ENCODE measurements at regions not wholly inside any gene's neighbourhood (a gene's known extent, or its start where the extent isn't known, plus 50 kb on each side); places are given as distances from the start of the nearest gene placed in this dataset.

- TF ChIP-seq CTCF (IDR thresholded peaks at IDR 0.05; ENCODE audit: low read depth, low read length): no peak
- no peak for TF ChIP-seq EZH2phosphoT487 (IDR thresholded peaks at IDR 0.05; ENCODE audit: low read depth)
Observed at GRCh38 chr2:172251231-172251630, 148.5 kb upstream of the DLX2 start.

Measured in OCI-LY3 (cell line).